ENCODE measurements at regions not wholly inside any gene's neighbourhood (a gene's known extent, or its start where the extent isn't known, plus 50 kb on each side); places are given as distances from the start of the nearest gene placed in this dataset.

GRCh38 chr1:4268889-4269284 lies 368.8 kb upstream of the C1orf174 start:
- TF ChIP-seq EZH2 (IDR thresholded peaks at IDR 0.05; ENCODE audit: insufficient read depth, low read length) (no peak), CTCF (IDR thresholded peaks at IDR 0.05; ENCODE audit: insufficient read depth, low read depth, low read length) (no peak)
- H3K27ac Mint-ChIP-seq (ENCODE audit: unreplicated experiment) = no peak overlapping the region
- Histone ChIP-seq H3K4me1 (ENCODE audit: insufficient read depth, low read length) (no peaks in the 10 kb centered on the region), H3K4me2 (ENCODE audit: low read length) (no peak overlapping the region), H3K4me3 (ENCODE audit: insufficient read depth, low read depth, low read length) (no peak overlapping the region), H2AFZ (ENCODE audit: low read depth, low read length) (no peak overlapping the region), H4K20me1 (ENCODE audit: insufficient read depth, low read length) (no peaks in the 10 kb centered on the region), H3K27me3 (ENCODE audit: insufficient read depth, low read length) (no peaks in the 10 kb centered on the region), H3K9ac (ENCODE audit: low read length) (no peak overlapping the region), H3K27ac (ENCODE audit: low read depth, low read length) (no peak overlapping the region), H3K9me3 (ENCODE audit: insufficient read depth, low read depth, low read length) (peaks cover 2% of the 10 kb centered on the region), H3K36me3 (ENCODE audit: insufficient read depth, low read length) (no peaks in the 10 kb centered on the region), H3K79me2 (ENCODE audit: insufficient read depth, low read length) (no peaks in the 10 kb centered on the region)
- no peaks in the 10 kb centered on the region for H3K36me3 Mint-ChIP-seq (ENCODE audit: low read depth, unreplicated experiment)
- DNase-seq (ENCODE audit: low read depth) (no peak), FAIRE-seq (no peak)
- no peak overlapping the region for H3K4me3 Mint-ChIP-seq (ENCODE audit: unreplicated experiment)
- H3K9me3 Mint-ChIP-seq (ENCODE audit: unreplicated experiment) = peaks cover 5% of the 10 kb centered on the region
- no peaks in the 10 kb centered on the region for H3K4me1 Mint-ChIP-seq (ENCODE audit: low read depth, unreplicated experiment)
- peaks cover 4% of the 10 kb centered on the region for H3K27me3 Mint-ChIP-seq (ENCODE audit: low read depth, unreplicated experiment)

- FAIRE-seq (no peak), DNase-seq (ENCODE audit: low read depth) (no peak)
- no peak for TF ChIP-seq EZH2 (IDR thresholded peaks at IDR 0.05; ENCODE audit: insufficient read depth, low read length)
- TF ChIP-seq CTCF (IDR thresholded peaks at IDR 0.05; ENCODE audit: insufficient read depth, low read depth, low read length) = no peak
- Histone ChIP-seq H2AFZ (ENCODE audit: low read depth, low read length) (no peak overlapping the region), H3K9me3 (ENCODE audit: insufficient read depth, low read depth, low read length) (peaks cover 2% of the 10 kb centered on the region), H3K79me2 (ENCODE audit: insufficient read depth, low read length) (no peaks in the 10 kb centered on the region), H3K4me2 (ENCODE audit: low read length) (no peak overlapping the region), H4K20me1 (ENCODE audit: insufficient read depth, low read length) (no peaks in the 10 kb centered on the region), H3K36me3 (ENCODE audit: insufficient read depth, low read length) (no peaks in the 10 kb centered on the region), H3K9ac (ENCODE audit: low read length) (no peak overlapping the region), H3K27me3 (ENCODE audit: insufficient read depth, low read length) (no peaks in the 10 kb centered on the region), H3K4me3 (ENCODE audit: insufficient read depth, low read depth, low read length) (no peak overlapping the region), H3K27ac (ENCODE audit: low read depth, low read length) (no peak overlapping the region), H3K4me1 (ENCODE audit: insufficient read depth, low read length) (no peaks in the 10 kb centered on the region)
- no peak overlapping the region for H3K27ac Mint-ChIP-seq (ENCODE audit: unreplicated experiment)
- no peaks in the 10 kb centered on the region for H3K36me3 Mint-ChIP-seq (ENCODE audit: low read depth, unreplicated experiment)
- H3K4me3 Mint-ChIP-seq (ENCODE audit: unreplicated experiment) = no peak overlapping the region
- peaks cover 5% of the 10 kb centered on the region for H3K9me3 Mint-ChIP-seq (ENCODE audit: unreplicated experiment)
- no peaks in the 10 kb centered on the region for H3K4me1 Mint-ChIP-seq (ENCODE audit: low read depth, unreplicated experiment)
- H3K27me3 Mint-ChIP-seq (ENCODE audit: low read depth, unreplicated experiment) = peaks cover 4% of the 10 kb centered on the region
These were observed 369.3 kb upstream of the C1orf174 start for GRCh38 chr1:4269330-4269729.

- no peak overlapping the region for H3K27ac ChIP-seq (ENCODE audit: low read depth, low read length)
- Mint-ChIP-seq H3K9me3 (ENCODE audit: unreplicated experiment) (peaks cover 5% of the 10 kb centered on the region), H3K4me1 (ENCODE audit: low read depth, unreplicated experiment) (no peaks in the 10 kb centered on the region), H3K27ac (ENCODE audit: unreplicated experiment) (no peak overlapping the region), H3K27me3 (ENCODE audit: low read depth, unreplicated experiment) (peaks cover 4% of the 10 kb centered on the region), H3K36me3 (ENCODE audit: low read depth, unreplicated experiment) (no peaks in the 10 kb centered on the region), H3K4me3 (ENCODE audit: unreplicated experiment) (no peak overlapping the region)
- TF ChIP-seq CTCF (IDR thresholded peaks at IDR 0.05; ENCODE audit: insufficient read depth, low read depth, low read length) (no peak), EZH2 (IDR thresholded peaks at IDR 0.05; ENCODE audit: insufficient read depth, low read length) (no peak)
- no peaks in the 10 kb centered on the region for H3K27me3 ChIP-seq (ENCODE audit: insufficient read depth, low read length)
- no peak overlapping the region for H3K4me2 ChIP-seq (ENCODE audit: low read length)
- no peaks in the 10 kb centered on the region for H4K20me1 ChIP-seq (ENCODE audit: insufficient read depth, low read length)
- H3K4me1 ChIP-seq (ENCODE audit: insufficient read depth, low read length) = no peaks in the 10 kb centered on the region
- no peak overlapping the region for H2AFZ ChIP-seq (ENCODE audit: low read depth, low read length)
- no peak for FAIRE-seq
- no peaks in the 10 kb centered on the region for H3K36me3 ChIP-seq (ENCODE audit: insufficient read depth, low read length)
- H3K9ac ChIP-seq (ENCODE audit: low read length) = no peak overlapping the region
- peaks cover 2% of the 10 kb centered on the region for H3K9me3 ChIP-seq (ENCODE audit: insufficient read depth, low read depth, low read length)
- DNase-seq (ENCODE audit: low read depth) = no peak
- no peak overlapping the region for H3K4me3 ChIP-seq (ENCODE audit: insufficient read depth, low read depth, low read length)
- no peaks in the 10 kb centered on the region for H3K79me2 ChIP-seq (ENCODE audit: insufficient read depth, low read length)
These were observed 370.0 kb upstream of the C1orf174 start for GRCh38 chr1:4269952-4270570.
